Fibroblast of lung (primary cell): ENCODE measurements at regions not wholly inside any gene's neighbourhood (a gene's known extent, or its start where the extent isn't known, plus 50 kb on each side); places are given as distances from the start of the nearest gene placed in this dataset.

Source experiments
- DNase-seq, 2 donors: peaks; one replicate each; pipeline versions ENCODE4 v3.0.0 to v3.0.0-alpha.2; 2010; ENCODE audit warnings: low read depth in 2 of 2
- H2AFZ ChIP-seq: 2 replicates; pipeline ENCODE4 v1.5.1; 2012; ENCODE audit warnings: low read length, control low read depth, inconsistent platforms
- H3K27ac ChIP-seq: 2 replicates; pipeline ENCODE4 v1.5.1; 2011; ENCODE audit warnings: low read length, control low read depth; ENCODE audit not compliant: insufficient read depth
- H3K27me3 ChIP-seq: 2 replicates; pipeline ENCODE4 v1.5.1; 2011; ENCODE audit warnings: mild to moderate bottlenecking, low read length; ENCODE audit not compliant: control insufficient read depth, insufficient read depth
- H3K36me3 ChIP-seq: 2 replicates; pipeline ENCODE4 v1.5.1; 2011; ENCODE audit warnings: low read length; ENCODE audit not compliant: control insufficient read depth, insufficient read depth
- H3K4me1 ChIP-seq: 2 replicates; pipeline ENCODE4 v1.5.1; 2011; ENCODE audit warnings: low read length; ENCODE audit not compliant: control insufficient read depth, insufficient read depth; ENCODE audit errors: extremely low read depth
- H3K4me2 ChIP-seq: 2 replicates; pipeline ENCODE4 v1.5.1; 2011; ENCODE audit warnings: low read length, control low read depth; ENCODE audit not compliant: insufficient read depth; ENCODE audit errors: extremely low read depth
- H3K4me3 ChIP-seq, 4 experiments: fragments of 200-600 bp in 1 of 4; sonication (generic) in 1 of 4; replicated peaks in 1 of 4; 2 replicates each; pipeline ENCODE4 v1.5.1; 2011 to 2016; ENCODE audit warnings: low read length in 4 of 4, low read depth in 3 of 4, mild to moderate bottlenecking in 3 of 4, control low read depth in 2 of 4, inconsistent platforms in 1 of 4, mixed read lengths in 1 of 4; ENCODE audit not compliant: insufficient read depth in 1 of 4; ENCODE audit errors: control extremely low read depth in 1 of 4
- H3K79me2 ChIP-seq: 2 replicates; pipeline ENCODE4 v1.5.1; 2012; ENCODE audit warnings: mild to moderate bottlenecking, low read length, inconsistent platforms; ENCODE audit not compliant: control insufficient read depth, insufficient read depth
- H3K9ac ChIP-seq: 2 replicates; pipeline ENCODE4 v1.5.1; 2011; ENCODE audit warnings: mild to moderate bottlenecking, low read length, control low read depth; ENCODE audit not compliant: insufficient read depth
- H3K9me3 ChIP-seq: 2 replicates; pipeline ENCODE4 v1.5.1; 2012; ENCODE audit warnings: low read depth, low read length; ENCODE audit not compliant: control insufficient read depth, insufficient read depth
- H4K20me1 ChIP-seq: 2 replicates; pipeline ENCODE4 v1.5.1; 2011; ENCODE audit warnings: low read length; ENCODE audit not compliant: control insufficient read depth, insufficient read depth; ENCODE audit errors: extremely low read depth
- CTCF ChIP-seq, 2 donors: IDR thresholded peaks in 1 of 2; conservative IDR thresholded peaks in 1 of 2; 1 replicate in 1 of 2; 2 replicates in 1 of 2; pipeline ENCODE4 v1.5.1; 2011 to 2012; ENCODE audit warnings: low read length in 2 of 2, control low read depth in 1 of 2, inconsistent platforms in 1 of 2, low read depth in 1 of 2, mild to moderate bottlenecking in 1 of 2
- EZH2 ChIP-seq: IDR thresholded peaks from 2 replicates; pipeline ENCODE4 v1.5.1; 2012; ENCODE audit warnings: low read length, control low read depth, mild to moderate bottlenecking; ENCODE audit errors: missing control alignments

GRCh38 chr2:116586328-116586689 is 1228.2 kb upstream of the DDX18 start:
- H3K4me1 ChIP-seq, result no peaks in the 10 kb centered on the region
- H3K4me3 ChIP-seq, result no peak overlapping the region
- DNase-seq, result no peak
- H4K20me1 ChIP-seq, result no peaks in the 10 kb centered on the region
- no peak overlapping the region for H2AFZ ChIP-seq
- H3K27ac ChIP-seq, result no peak overlapping the region
- no peak for TF ChIP-seq CTCF (conservative IDR thresholded peaks at IDR 0.05 in 1 of 2, IDR thresholded peaks at IDR 0.05 in 1 of 2; ENCODE audit: low read depth in 1 of 2, low read length in 2 of 2)
- TF ChIP-seq EZH2, result no peak
- H3K9me3 ChIP-seq, result no peaks in the 10 kb centered on the region
- H3K9ac ChIP-seq, result no peak overlapping the region
- H3K4me2 ChIP-seq, result no peak overlapping the region
- H3K36me3 ChIP-seq, result no peaks in the 10 kb centered on the region
- no peaks in the 10 kb centered on the region for H3K27me3 ChIP-seq
- H3K79me2 ChIP-seq, result no peaks in the 10 kb centered on the region
